PFSK-1 (cell line): ENCODE measurements at regions not wholly inside any gene's neighbourhood (a gene's known extent, or its start where the extent isn't known, plus 50 kb on each side); places are given as distances from the start of the nearest gene placed in this dataset.

ENCODE experiments used
- FOXP2 ChIP-seq: optimal IDR thresholded peaks from 2 replicates; pipeline ENCODE3; 2011; ENCODE audit warnings: borderline replicate concordance, control low read depth, inconsistent platforms; ENCODE audit not compliant: insufficient read depth; ENCODE audit errors: extremely low read length, extremely low read depth
- POLR2AphosphoS5 ChIP-seq: IDR thresholded peaks from 2 replicates; pipeline ENCODE4 v1.6.1; 2012; ENCODE audit warnings: low read depth, mild to moderate bottlenecking, control low read depth, low read length, moderate library complexity
- REST ChIP-seq, 2 experiments: IDR thresholded peaks; 2 replicates each; pipeline versions ENCODE4 v1.6.1 to v1.8.0; 2011 to 2012; ENCODE audit warnings: low read depth in 2 of 2, low read length in 2 of 2, control low read depth in 1 of 2, inconsistent platforms in 1 of 2, mild to moderate bottlenecking in 1 of 2, moderate library complexity in 1 of 2; ENCODE audit not compliant: insufficient read depth in 1 of 2
- SIN3A ChIP-seq: IDR thresholded peaks from 2 replicates; pipeline ENCODE4 v1.6.1; 2012; ENCODE audit warnings: mild to moderate bottlenecking, low read length, moderate library complexity, borderline replicate concordance; ENCODE audit not compliant: insufficient read depth
- TAF1 ChIP-seq: IDR thresholded peaks from 2 replicates; pipeline ENCODE4 v1.6.1; 2012; ENCODE audit warnings: low read length, control low read depth, borderline replicate concordance; ENCODE audit not compliant: insufficient read depth

DNA sequence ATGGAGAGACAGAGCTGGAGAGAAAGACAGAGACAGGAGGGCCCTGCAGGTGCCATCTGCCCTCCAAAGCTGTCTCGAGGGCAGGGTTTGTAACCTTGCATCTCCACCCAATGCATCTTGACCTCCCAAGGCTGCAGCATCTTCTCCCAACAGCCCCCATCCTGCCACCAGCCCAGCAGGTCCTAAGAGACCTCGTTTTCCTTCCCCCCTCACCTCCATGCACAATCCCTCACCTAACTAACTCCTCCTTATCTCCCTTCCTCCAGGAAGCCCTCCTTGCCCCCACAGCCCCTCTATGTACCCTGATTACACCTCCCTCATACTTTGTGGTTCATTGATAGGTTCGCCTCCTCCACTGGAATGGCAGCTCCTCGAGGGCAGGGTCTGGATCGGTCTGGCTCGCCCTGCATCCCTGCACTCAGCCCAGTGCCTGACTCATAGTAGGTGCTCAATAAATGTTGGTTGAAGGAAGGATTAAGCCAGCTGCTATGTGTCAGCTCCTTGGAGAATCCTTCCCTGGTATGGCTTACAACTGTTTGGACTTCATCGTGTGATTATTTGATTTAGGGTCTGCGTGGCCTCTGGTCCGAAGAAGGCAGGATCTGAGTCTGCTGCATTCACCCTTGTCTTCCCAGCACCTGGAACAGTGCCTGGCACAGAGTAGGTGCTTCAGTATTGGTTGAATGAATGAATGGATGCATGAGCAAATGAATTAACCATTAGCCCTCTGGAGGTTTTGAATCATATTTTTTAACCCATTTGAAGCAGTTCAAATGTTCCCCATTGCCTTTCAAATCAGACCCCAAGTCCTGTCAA is 105.6 kb upstream of the PTPN1 start:
- TF ChIP-seq REST (IDR thresholded peaks at IDR 0.05; ENCODE audit: insufficient read depth in 1 of 2, low read depth in 2 of 2, low read length in 2 of 2) (no peak), FOXP2 (no peak), TAF1 (no peak), SIN3A (no peak), POLR2AphosphoS5 (no peak)

GRCh38 chr20:50405235-50405914 is 104.8 kb upstream of the PTPN1 start:
- no peak for TF ChIP-seq SIN3A
- no peak for TF ChIP-seq FOXP2
- no peak for TF ChIP-seq POLR2AphosphoS5
- TF ChIP-seq REST (IDR thresholded peaks at IDR 0.05; ENCODE audit: insufficient read depth in 1 of 2, low read depth in 2 of 2, low read length in 2 of 2): no peak
- no peak for TF ChIP-seq TAF1

GRCh38 chr20:50405915-50406609 is 104.1 kb upstream of the PTPN1 start:
- TF ChIP-seq REST (IDR thresholded peaks at IDR 0.05; ENCODE audit: insufficient read depth in 1 of 2, low read depth in 2 of 2, low read length in 2 of 2): no peak
- no peak for TF ChIP-seq FOXP2
- no peak for TF ChIP-seq POLR2AphosphoS5

- no peak for TF ChIP-seq FOXP2
- no peak for TF ChIP-seq SIN3A
- TF ChIP-seq REST (IDR thresholded peaks at IDR 0.05; ENCODE audit: insufficient read depth in 1 of 2, low read depth in 2 of 2, low read length in 2 of 2): no peak
- no peak for TF ChIP-seq POLR2AphosphoS5
Observed at GRCh38 chr20:50406610-50407136, 103.5 kb upstream of the PTPN1 start.
